IMR-90 (cell line): ENCODE measurements at regions not wholly inside any gene's neighbourhood (a gene's known extent, or its start where the extent isn't known, plus 50 kb on each side); places are given as distances from the start of the nearest gene placed in this dataset.

ENCODE experiments used
- ATAC-seq: fragments of 200-7000 bp; cut with Tn5 transposase; 2 replicates; pipeline ENCODE4 v1.9.1; 2020; ENCODE audit warnings: low read depth, mild to moderate bottlenecking, moderate library complexity
- BruUV-seq: library from RNA; stranded (reverse); fragments of 400-500 nt; replicated peaks from 2 replicates; lab custom pipeline; 2021; lab: Mats Ljungman, UMichigan
- CTCF ChIA-PET: fragments of 300-600 bp; formaldehyde crosslinking; extraction: SDS; loops from one replicate; lab custom pipeline; 2021; ENCODE audit warnings: antibody characterized with exemption; lab: Yijun Ruan, JAX
- POLR2A ChIA-PET: fragments of 300-600 bp; sonication (Branson Sonifier 250); formaldehyde crosslinking; loops from one replicate; lab custom pipeline; 2022; ENCODE audit warnings: antibody characterized with exemption; ENCODE audit not compliant: unreplicated experiment; lab: Charles Lee
- DNase-seq: peaks from one replicate; pipeline ENCODE4 v3.0.0; 2013
- H2AFZ ChIP-seq: replicated peaks from 2 replicates; pipeline ENCODE3; 2013; ENCODE audit warnings: low read length, mild to moderate bottlenecking; ENCODE audit not compliant: poor library complexity
- H2AK5ac ChIP-seq: 2 replicates; pipeline ENCODE4 v1.6.1; 2013; ENCODE audit warnings: low read depth, low read length, inconsistent platforms
- H2AK9ac ChIP-seq: replicated peaks from 2 replicates; pipeline ENCODE3; 2013; ENCODE audit warnings: mild to moderate bottlenecking, low read depth, low read length, moderate library complexity; ENCODE audit not compliant: poor library complexity
- H2BK120ac ChIP-seq: 2 replicates; pipeline ENCODE4 v1.6.1; 2013; ENCODE audit warnings: low read depth, low read length, inconsistent platforms
- H2BK15ac ChIP-seq: 3 replicates; pipeline ENCODE4 v1.6.1; 2013; ENCODE audit warnings: low read depth, low read length, inconsistent platforms
- H2BK20ac ChIP-seq: 2 replicates; pipeline ENCODE4 v1.6.1; 2013; ENCODE audit warnings: low read depth, mild to moderate bottlenecking, inconsistent platforms, low read length, moderate library complexity
- H2BK5ac ChIP-seq: 2 replicates; pipeline ENCODE4 v1.6.1; 2013; ENCODE audit warnings: mild to moderate bottlenecking, low read depth, low read length, inconsistent platforms; ENCODE audit not compliant: poor library complexity, severe bottlenecking
- H3K14ac ChIP-seq: replicated peaks from 2 replicates; pipeline ENCODE4 v1.6.1; 2013; ENCODE audit warnings: low read depth, low read length, inconsistent platforms
- H3K18ac ChIP-seq: 2 replicates; pipeline ENCODE4 v1.6.1; 2013; ENCODE audit warnings: low read depth, low read length, control low read depth
- H3K23ac ChIP-seq: 2 replicates; pipeline ENCODE4 v1.6.1; 2013; ENCODE audit warnings: low read depth, low read length, inconsistent platforms
- H3K27ac ChIP-seq: 2 replicates; pipeline ENCODE4 v1.5.1; 2013; ENCODE audit warnings: mild to moderate bottlenecking, control low read depth, low read length; ENCODE audit not compliant: insufficient read depth
- H3K27me3 ChIP-seq: 2 replicates; pipeline ENCODE4 v1.6.1; 2013; ENCODE audit warnings: low read length; ENCODE audit not compliant: control insufficient read depth, insufficient read depth
- H3K36me3 ChIP-seq: 2 replicates; pipeline ENCODE4 v1.6.1; 2013; ENCODE audit warnings: low read length, mixed read lengths; ENCODE audit not compliant: control insufficient read depth, insufficient read depth
- H3K4ac ChIP-seq: 2 replicates; pipeline ENCODE4 v1.6.1; 2013; ENCODE audit warnings: low read depth, low read length, inconsistent platforms
- H3K4me1 ChIP-seq: 2 replicates; pipeline ENCODE4 v1.6.1; 2013; ENCODE audit warnings: low read length, mixed read lengths; ENCODE audit not compliant: control insufficient read depth, insufficient read depth
- H3K4me2 ChIP-seq: 2 replicates; pipeline ENCODE4 v1.6.1; 2013; ENCODE audit warnings: low read depth, mild to moderate bottlenecking, control low read depth, low read length, moderate library complexity
- H3K4me3 ChIP-seq: 2 replicates; pipeline ENCODE4 v1.5.1; 2013; ENCODE audit warnings: low read depth, mild to moderate bottlenecking, control low read depth, low read length, moderate library complexity; ENCODE audit not compliant: insufficient read depth
- H3K56ac ChIP-seq: 2 replicates; pipeline ENCODE4 v1.6.1; 2013; ENCODE audit warnings: low read length, inconsistent platforms; ENCODE audit not compliant: insufficient read depth; ENCODE audit errors: extremely low read depth
- H3K79me1 ChIP-seq, 2 experiments: 2 replicates each; pipeline ENCODE4 v1.6.1; 2013; ENCODE audit warnings: low read length in 2 of 2, inconsistent platforms in 1 of 2, low read depth in 1 of 2
- H3K9ac ChIP-seq: 2 replicates; pipeline ENCODE4 v1.6.1; 2013; ENCODE audit warnings: low read depth, low read length, control low read depth
- H3K9me1 ChIP-seq: 2 replicates; pipeline ENCODE4 v1.6.1; 2013; ENCODE audit warnings: low read length, inconsistent platforms; ENCODE audit not compliant: insufficient read depth
- H3K9me3 ChIP-seq: 2 replicates; pipeline ENCODE4 v1.6.1; 2013; ENCODE audit warnings: low read length; ENCODE audit not compliant: control insufficient read depth, insufficient read depth
- H4K20me1 ChIP-seq: 2 replicates; pipeline ENCODE4 v1.6.1; 2013; ENCODE audit warnings: low read length, inconsistent platforms; ENCODE audit not compliant: insufficient read depth
- H4K5ac ChIP-seq: 2 replicates; pipeline ENCODE4 v1.6.1; 2013; ENCODE audit warnings: mild to moderate bottlenecking, low read depth, low read length, control low read depth
- H4K8ac ChIP-seq, 2 experiments: 2 replicates each; pipeline ENCODE4 v1.6.1; 2013; ENCODE audit warnings: low read depth in 2 of 2, low read length in 2 of 2, control low read depth in 1 of 2, inconsistent platforms in 1 of 2
- H4K91ac ChIP-seq: 2 replicates; pipeline ENCODE4 v1.6.1; 2013; ENCODE audit warnings: low read depth, low read length, inconsistent platforms; ENCODE audit not compliant: insufficient read depth
- BHLHE40 ChIP-seq: fragments of 150-350 bp; IDR thresholded peaks from 2 replicates; pipeline ENCODE4 v1.6.1; 2016; ENCODE audit warnings: mild to moderate bottlenecking, low read depth, low read length
- CEBPB ChIP-seq: IDR thresholded peaks from 2 replicates; pipeline ENCODE4 v1.6.1; 2012; ENCODE audit warnings: low read depth, low read length, improper control_type of control experiment
- CHD1 ChIP-seq: IDR thresholded peaks from 2 replicates; pipeline ENCODE4 v1.6.1; 2012; ENCODE audit warnings: low read depth, low read length, improper control_type of control experiment
- CTCF ChIP-seq: conservative IDR thresholded peaks from 2 replicates; pipeline ENCODE4 v1.5.1; 2012; ENCODE audit warnings: mild to moderate bottlenecking, low read depth, low read length, improper control_type of control experiment
- ELK1 ChIP-seq: fragments of 150-350 bp; IDR thresholded peaks from 2 replicates; pipeline ENCODE4 v1.6.1; 2016; ENCODE audit warnings: low read depth, mild to moderate bottlenecking, low read length, moderate library complexity, borderline replicate concordance
- FOS ChIP-seq: fragments of 150-350 bp; IDR thresholded peaks from 2 replicates; pipeline ENCODE4 v1.6.1; 2016; ENCODE audit warnings: low read depth, low read length
- MAFK ChIP-seq: IDR thresholded peaks from 2 replicates; pipeline ENCODE4 v1.6.1; 2012; ENCODE audit warnings: low read depth, low read length, improper control_type of control experiment
- MAZ ChIP-seq: IDR thresholded peaks from 2 replicates; pipeline ENCODE4 v1.6.1; 2012; ENCODE audit warnings: low read depth, mild to moderate bottlenecking, low read length, improper control_type of control experiment, moderate library complexity, borderline replicate concordance
- MXI1 ChIP-seq: IDR thresholded peaks from 2 replicates; pipeline ENCODE4 v1.6.1; 2012; ENCODE audit warnings: low read depth, mild to moderate bottlenecking, low read length, moderate library complexity, borderline replicate concordance
- POLR2A ChIP-seq: IDR thresholded peaks from 2 replicates; pipeline ENCODE4 v1.6.1; 2012; ENCODE audit warnings: mild to moderate bottlenecking, low read depth, low read length
- RAD21 ChIP-seq: IDR thresholded peaks from 2 replicates; pipeline ENCODE4 v1.6.1; 2012; ENCODE audit warnings: low read length, improper control_type of control experiment
- RCOR1 ChIP-seq: IDR thresholded peaks from 2 replicates; pipeline ENCODE4 v1.6.1; 2012; ENCODE audit warnings: mild to moderate bottlenecking, low read length, improper control_type of control experiment; ENCODE audit not compliant: insufficient replicate concordance
- RFX5 ChIP-seq: IDR thresholded peaks from 2 replicates; pipeline ENCODE4 v1.8.0; 2012; ENCODE audit warnings: low read depth, mild to moderate bottlenecking, low read length, moderate library complexity
- SMC3 ChIP-seq: fragments of 150-350 bp; IDR thresholded peaks from 2 replicates; pipeline ENCODE4 v1.6.1; 2016; ENCODE audit warnings: low read depth, mild to moderate bottlenecking, antibody characterized with exemption, low read length, moderate library complexity
- WGBS, 2 experiments: methylation state at CpG; one replicate each; pipeline versions ENCODE4 v1.1.5 to v1.1.7; 2013; ENCODE audit warnings: missing lambda C conversion rate in 2 of 2; ENCODE audit not compliant: insufficient read length in 1 of 2; ENCODE audit errors: extremely low coverage in 2 of 2; 5-methylcytosine and 5-hydroxymethylcytosine counted together
- dilution Hi-C: fragments of 300-500 bp; cut with HindIII; formaldehyde crosslinking; loops from one replicate; pipeline ENCODE4 v1.14.3; 2018; ENCODE audit warnings: low sequenced_read_pairs; ENCODE audit not compliant: unreplicated experiment
- in situ Hi-C: fragments of 300-500 bp; cut with MboI; formaldehyde crosslinking; loops from 3 replicates; pipeline ENCODE4 v1.14.3; 2019; ENCODE audit warnings: low sequenced_read_pairs, inconsistent platforms, mixed read lengths
- intact Hi-C: fragments of 100-400 bp; cut with micrococcal nuclease; formaldehyde crosslinking; loops from 2 replicates; pipeline ENCODE4 v1.10.0; 2022

- Histone ChIP-seq H4K20me1 (no peaks in the 10 kb centered on the region), H3K4ac (no peak overlapping the region), H4K8ac (no peak overlapping the region), H3K18ac (no peak overlapping the region), H2BK120ac (no peak overlapping the region), H2AK9ac (no peak overlapping the region), H3K36me3 (no peaks in the 10 kb centered on the region), H2AFZ (no peak overlapping the region), H2BK15ac (no peak overlapping the region), H4K5ac (no peak overlapping the region), H3K27me3 (peaks cover 9% of the 10 kb centered on the region), H2BK20ac (no peak overlapping the region), H2BK5ac (no peak overlapping the region), H4K91ac (no peak overlapping the region), H3K4me1 (peaks cover 2% of the 10 kb centered on the region; the same call in 1 of the 2 replicates), H3K9me3 (no peaks in the 10 kb centered on the region), H3K27ac (no peak overlapping the region), H3K9me1 (no peaks in the 10 kb centered on the region), H3K23ac (no peak overlapping the region), H3K79me1 (no peaks in the 10 kb centered on the region), H3K14ac (no peak overlapping the region), H3K56ac (no peak overlapping the region), H3K4me2 (no peak overlapping the region), H3K4me3 (no peak overlapping the region), H2AK5ac (no peak overlapping the region), H3K9ac (no peak overlapping the region)
- ChIA-PET CTCF (interaction anchor here (0.7 kb wide), 1 partner anchor 65 kb away, joined by 7 read pairs; no protein-coding TSS in a partner anchor), POLR2A (no interaction called here)
- no CpG with 5 or more reads among the region's 1 CpG for WGBS, 2 experiments
- ATAC-seq: no peak
- in situ Hi-C loops (no loop called here), dilution Hi-C loops (no loop called here), intact Hi-C loops (no loop called here)
- no TSS peak for BruUV-seq
- no peak for DNase-seq
- no peak for TF ChIP-seq MAZ
- no peak for TF ChIP-seq CTCF
- TF ChIP-seq POLR2A: no peak
- no peak for TF ChIP-seq ELK1
- no peak for TF ChIP-seq MAFK
- TF ChIP-seq RCOR1: no peak
- TF ChIP-seq SMC3: no peak
- TF ChIP-seq MXI1: no peak
- TF ChIP-seq BHLHE40: no peak
- TF ChIP-seq CEBPB: no peak
- no peak for TF ChIP-seq FOS
- TF ChIP-seq CHD1: no peak
- no peak for TF ChIP-seq RAD21
- no peak for TF ChIP-seq RFX5
Measured at GRCh38 chr4:147084861-147085260, 139.2 kb upstream of the TTC29 start.
